ENCODE measurements at regions not wholly inside any gene's neighbourhood (a gene's known extent, or its start where the extent isn't known, plus 50 kb on each side); places are given as distances from the start of the nearest gene placed in this dataset.
"Not testable (repeated sequence)": the region's sequence is repeated elsewhere in the genome, so short reads cannot be mapped to it uniquely, and the experiment has no call there.

- DNase-seq: no peak
Measured at GRCh38 chr10:33858326-33858725, 523.9 kb upstream of the NRP1 start.

- not testable (repeated sequence) for DNase-seq
Measured at GRCh38 chr10:33853221-33853620, 518.8 kb upstream of the NRP1 start.

GRCh38 chr10:33843379-33843778 is 508.9 kb upstream of the NRP1 start:
- DNase-seq: no peak

- DNase-seq: no peak
Measured at GRCh38 chr10:33841678-33842077, 507.2 kb upstream of the NRP1 start.

DNA sequence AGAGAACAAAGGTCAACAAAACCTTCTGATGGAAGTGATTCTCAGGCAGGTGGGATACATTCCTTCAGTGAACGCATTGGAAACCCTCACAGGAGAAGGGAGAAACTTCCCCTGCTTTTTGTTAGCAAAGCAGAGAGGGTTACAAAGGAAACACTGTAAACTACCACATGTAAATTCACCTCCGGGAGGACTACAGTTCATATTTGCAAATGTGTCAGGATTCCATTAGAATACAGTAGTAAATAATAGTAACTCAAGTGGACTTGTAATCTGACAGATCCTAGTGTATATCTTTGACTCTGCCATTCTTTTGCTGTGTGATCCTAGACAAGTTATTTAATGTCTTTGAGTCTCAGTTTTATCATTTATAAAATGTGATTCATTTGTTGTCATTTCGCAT is 504.3 kb upstream of the NRP1 start:
- DNase-seq: no peak

- DNase-seq: no peak
Measured at GRCh38 chr10:33837736-33838135, 503.3 kb upstream of the NRP1 start.

DNA sequence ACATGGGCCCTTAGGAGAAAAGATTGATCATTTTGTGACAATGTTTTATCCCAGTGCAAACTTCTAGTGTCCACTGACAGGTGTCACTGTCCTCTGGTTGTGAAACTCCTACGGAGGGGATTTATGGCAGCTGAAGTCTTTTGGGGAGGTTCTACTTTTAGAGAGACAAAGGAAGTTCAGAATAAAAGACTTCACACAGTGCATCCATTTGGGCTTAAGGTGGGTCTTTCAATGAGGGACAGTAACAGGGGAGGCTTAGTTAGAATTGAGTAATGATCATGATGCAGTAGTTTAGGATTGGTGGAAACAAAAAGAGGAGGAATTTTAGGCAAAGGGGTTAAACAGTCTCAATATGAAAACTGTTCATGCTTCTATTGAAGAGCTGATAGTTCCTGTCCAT is 501.1 kb upstream of the NRP1 start:
- no peak for DNase-seq

- DNase-seq: no peak
Measured at GRCh38 chr10:33833566-33833965, 499.1 kb upstream of the NRP1 start.

- DNase-seq: no peak
Measured at GRCh38 chr10:33832124-33832787, 497.8 kb upstream of the NRP1 start.

DNA sequence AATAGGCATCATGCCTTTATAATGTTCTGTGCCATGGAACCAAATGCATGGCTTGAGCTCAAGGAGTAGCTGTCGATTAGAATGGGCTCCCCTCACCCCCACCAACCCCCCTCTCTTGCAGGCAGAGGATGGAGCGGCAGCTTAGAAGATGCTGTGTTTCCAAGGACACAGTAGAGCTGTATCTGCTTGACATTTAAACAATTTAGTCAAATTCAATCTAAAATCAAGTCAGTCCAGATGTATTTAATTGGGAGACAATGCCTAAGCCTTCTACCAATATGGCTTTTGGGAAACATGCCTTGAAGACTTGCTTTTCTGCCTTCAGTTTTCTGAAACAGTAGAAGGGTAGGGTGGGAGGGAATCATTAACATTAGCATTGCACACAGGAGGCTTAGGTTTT is 497.1 kb upstream of the NRP1 start:
- DNase-seq: no peak

DNA sequence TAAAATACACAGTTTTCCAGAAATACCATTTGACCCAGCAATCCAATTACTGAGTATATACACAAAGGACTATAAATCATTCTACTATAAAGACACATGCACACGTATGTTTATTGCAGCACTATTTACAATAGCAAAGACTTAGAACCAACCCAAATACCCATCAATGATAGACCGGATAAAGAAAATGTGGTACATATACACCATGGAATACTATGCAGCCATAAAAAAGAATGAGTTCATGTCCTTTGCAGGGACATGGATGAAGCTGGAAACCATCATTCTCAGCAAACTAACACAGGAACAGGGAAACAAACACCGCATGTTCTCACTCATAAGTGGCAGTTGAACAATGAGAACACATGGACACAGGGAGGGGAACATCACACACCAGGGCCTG is 495.4 kb upstream of the NRP1 start:
- not testable (repeated sequence) for DNase-seq

GRCh38 chr10:33828592-33828991 is 494.1 kb upstream of the NRP1 start:
- no peak for DNase-seq

DNA sequence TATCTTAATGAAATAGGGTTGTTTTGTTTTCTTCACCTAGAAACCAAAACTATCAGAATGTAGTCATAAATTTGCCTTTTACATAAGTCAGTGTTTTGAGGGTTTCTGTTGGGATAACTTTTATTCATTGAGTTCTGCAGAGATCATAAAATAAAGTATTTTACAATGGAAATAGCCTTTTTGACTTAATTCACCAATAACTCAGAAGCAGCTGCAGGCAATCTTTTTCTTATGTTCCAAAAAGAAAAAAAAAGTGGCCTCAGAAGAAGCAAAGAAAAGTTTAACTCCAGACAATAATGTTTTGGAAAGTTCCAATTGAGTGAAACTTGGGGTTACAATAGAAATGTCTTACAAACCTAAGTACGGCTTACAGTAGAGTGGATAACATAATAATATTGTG is 491.7 kb upstream of the NRP1 start:
- DNase-seq: no peak

- no peak for DNase-seq
Measured at GRCh38 chr10:33822774-33823173, 488.3 kb upstream of the NRP1 start.

GRCh38 chr10:33820531-33820930 is 486.1 kb upstream of the NRP1 start:
- DNase-seq: no peak

DNA sequence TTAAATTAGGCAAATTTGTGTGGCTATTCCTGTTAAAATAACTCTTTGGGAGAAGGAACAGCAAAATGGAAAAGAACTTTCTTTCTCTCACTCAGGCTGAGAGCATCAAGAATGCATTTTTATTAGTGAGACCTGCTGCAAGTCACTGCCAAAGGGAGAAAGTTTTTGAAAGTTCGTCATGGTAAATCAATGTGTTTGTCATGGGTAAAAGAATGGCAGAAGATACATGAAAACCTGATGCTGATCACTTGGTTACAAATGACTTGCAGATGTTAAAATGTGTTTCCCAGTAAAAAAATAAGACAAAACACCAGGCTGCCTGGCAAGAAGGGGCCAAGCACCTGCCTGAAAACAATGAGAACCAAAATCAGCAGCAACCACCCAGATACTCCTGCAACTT is 484.7 kb upstream of the NRP1 start:
- no peak for DNase-seq

DNA sequence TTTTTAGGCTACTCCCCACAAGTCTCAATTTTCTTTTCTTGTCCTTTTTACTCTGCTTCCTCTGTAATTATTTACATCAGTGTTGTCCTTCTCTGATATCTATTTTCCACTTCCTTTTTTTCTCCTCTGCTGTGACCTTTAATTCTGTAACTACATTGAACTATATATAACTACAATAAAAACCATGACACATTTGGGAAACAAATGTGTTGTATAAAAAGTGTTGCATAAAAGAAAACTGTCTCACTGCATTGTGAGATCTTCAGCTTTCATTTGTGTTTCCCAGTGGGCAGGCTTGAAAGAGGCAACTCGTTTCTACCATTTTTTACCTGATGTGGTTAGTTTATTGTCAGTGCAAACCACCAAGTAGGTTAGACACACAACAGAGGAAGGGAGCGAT is 483.9 kb upstream of the NRP1 start:
- DNase-seq: no peak

GRCh38 chr10:33817605-33818004 is 483.1 kb upstream of the NRP1 start:
- DNase-seq: no peak

DNA sequence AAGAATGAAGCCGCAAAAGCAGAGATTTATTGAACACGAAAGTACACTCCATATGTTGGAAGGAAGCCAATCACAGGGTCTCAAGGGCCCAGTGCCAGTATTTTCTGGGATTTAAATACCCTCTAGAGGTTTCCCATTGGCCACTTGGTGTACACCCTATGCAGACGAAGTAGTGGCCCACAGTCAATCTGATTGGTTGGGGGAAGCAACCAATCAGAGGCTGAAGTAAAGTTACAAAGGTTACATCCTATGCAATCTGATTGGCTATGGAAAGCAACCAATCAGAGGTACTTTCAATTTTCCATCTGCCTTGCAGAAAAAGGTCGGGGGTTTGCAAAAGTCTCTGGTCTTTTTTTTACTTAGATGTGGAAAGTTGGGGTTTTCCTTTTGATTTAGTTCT is 481.3 kb upstream of the NRP1 start:
- no peak for DNase-seq

- DNase-seq: no peak
Measured at GRCh38 chr10:33813871-33814270, 479.4 kb upstream of the NRP1 start.

DNA sequence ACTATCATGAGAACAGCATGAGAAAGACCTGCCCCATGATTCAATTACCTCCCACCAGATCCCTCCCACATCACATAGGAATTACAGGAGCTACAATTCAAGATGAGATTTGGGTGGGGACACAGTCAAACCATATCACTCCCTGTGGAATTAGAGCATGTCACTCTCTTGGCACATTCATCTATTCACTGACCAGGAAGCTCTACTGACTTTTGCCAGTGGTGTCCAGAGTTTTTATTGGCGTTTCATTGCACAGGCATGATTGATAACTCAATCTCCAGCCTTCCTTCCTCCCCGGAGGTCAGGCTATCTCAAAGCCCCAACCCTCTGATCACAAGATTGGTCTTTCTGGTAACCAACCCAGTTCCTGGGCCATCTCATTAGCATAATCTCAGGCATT is 478.9 kb upstream of the NRP1 start:
- no peak for DNase-seq

GRCh38 chr10:33812586-33812985 is 478.1 kb upstream of the NRP1 start:
- DNase-seq: no peak

- DNase-seq: no peak
Measured at GRCh38 chr10:33810986-33811385, 476.5 kb upstream of the NRP1 start.

DNA sequence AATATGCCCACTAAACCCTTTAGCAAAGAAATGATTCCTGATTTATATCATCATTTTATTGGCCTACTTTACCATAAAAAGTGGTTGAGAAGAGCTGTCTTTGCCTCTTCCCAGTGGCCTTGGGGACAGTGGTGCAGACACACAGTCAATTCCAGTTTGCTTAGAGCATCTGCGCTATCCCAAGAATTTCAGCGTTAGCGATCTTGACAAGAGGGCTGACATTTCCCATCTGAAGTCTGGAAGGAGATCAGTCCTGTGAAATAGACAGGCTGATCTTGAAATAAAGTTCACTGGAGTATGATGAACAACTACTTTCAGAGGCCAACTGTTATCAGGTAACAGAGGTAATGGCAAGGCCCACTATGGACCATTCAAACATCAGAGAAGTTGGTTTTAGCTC is 475.3 kb upstream of the NRP1 start:
- DNase-seq: no peak

DNA sequence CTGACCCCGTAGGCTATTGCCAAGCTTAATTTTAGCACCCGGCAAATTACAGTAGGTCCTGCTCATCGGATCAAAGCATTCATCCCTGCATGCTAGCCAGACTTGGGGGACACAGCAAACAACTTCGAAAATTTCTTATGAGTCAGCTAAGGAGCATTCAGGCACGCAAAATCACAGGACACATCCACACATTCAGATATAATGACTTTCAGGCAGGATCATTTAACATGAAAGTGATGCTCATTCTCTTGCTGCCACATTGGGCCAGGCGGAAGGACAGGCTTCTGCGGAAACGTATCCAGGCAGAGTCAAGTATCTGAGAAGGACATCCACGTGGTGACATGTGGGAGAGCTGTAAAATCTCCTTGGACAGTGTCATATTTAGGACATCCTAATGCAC is 474.0 kb upstream of the NRP1 start:
- DNase-seq: no peak
